Gastroesophageal sphincter (tissue), 2 donors: ENCODE measurements at regions not wholly inside any gene's neighbourhood (a gene's known extent, or its start where the extent isn't known, plus 50 kb on each side); places are given as distances from the start of the nearest gene placed in this dataset.

Source experiments
- EP300 ChIP-seq: sonication (generic); formaldehyde crosslinking; IDR thresholded peaks from one replicate; pipeline ENCODE4 v1.6.1; 2017; ENCODE audit warnings: antibody characterized with exemption, mild to moderate bottlenecking
- POLR2A ChIP-seq, 2 donors: fragments of 450-650 bp; IDR thresholded peaks; one replicate each; pipeline ENCODE4 v1.6.1; 2017; ENCODE audit warnings: antibody characterized with exemption in 2 of 2, mild to moderate bottlenecking in 2 of 2, moderate library complexity in 1 of 2

DNA sequence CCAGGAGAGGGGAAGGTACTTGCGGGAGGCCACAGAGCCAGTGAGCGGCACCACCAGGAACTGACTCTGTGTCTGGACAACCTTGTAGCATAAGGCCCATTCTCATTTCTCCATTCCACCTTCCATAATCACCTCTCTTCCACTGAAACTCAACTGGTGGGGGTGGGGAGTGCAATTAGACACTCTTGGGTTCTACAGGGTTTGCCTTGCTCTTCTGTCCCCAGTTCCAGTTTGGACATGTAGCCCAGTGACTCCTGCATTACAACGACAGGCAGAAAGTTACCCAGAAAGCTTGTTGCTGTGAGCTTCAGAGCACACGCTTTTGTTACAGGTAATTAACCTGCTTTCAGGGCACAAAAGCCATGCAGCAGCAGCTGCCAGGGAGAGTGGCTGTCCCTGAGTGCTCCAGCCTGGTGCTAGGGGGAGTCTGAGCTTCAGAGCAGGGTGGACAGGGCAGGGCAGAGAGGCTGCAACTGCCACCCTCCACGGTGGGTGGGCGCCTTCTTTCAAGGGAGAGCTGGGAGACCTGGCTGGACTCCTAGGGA lies 65.2 kb downstream of the COPS8 start:
- TF ChIP-seq POLR2A (IDR thresholded peaks at IDR 0.05): no peak
- TF ChIP-seq EP300: no peak
